Activated B cell treated with CpG ODN at 0.5 μM for 24 hours (primary cell): ENCODE measurements at regions not wholly inside any gene's neighbourhood (a gene's known extent, or its start where the extent isn't known, plus 50 kb on each side); places are given as distances from the start of the nearest gene placed in this dataset.
"Not testable (repeated sequence)": the region's sequence is repeated elsewhere in the genome, so short reads cannot be mapped to it uniquely, and the experiment has no call there.

Experiments used
- ATAC-seq: fragments of 200-7000 bp; cut with Tn5 transposase; one replicate; pipeline ENCODE4 v1.10.0; 2021; ENCODE audit warnings: low read depth, mild to moderate bottlenecking, moderate library complexity
- CTCF ChIA-PET: fragments of 350-600 bp; sonication (Branson Sonifier 250); formaldehyde crosslinking; loops from one replicate; lab custom pipeline; 2021; ENCODE audit warnings: antibody characterized with exemption; lab: Charles Lee
- POLR2A ChIA-PET: fragments of 350-600 bp; sonication (Branson Sonifier 250); formaldehyde crosslinking; loops from one replicate; lab custom pipeline; 2021; ENCODE audit warnings: antibody characterized with exemption; lab: Charles Lee
- DNase-seq: peaks from one replicate; pipeline ENCODE4 v3.0.0; 2022
- H3K27ac Mint-ChIP-seq: one replicate; pipeline ENCODE4 v1.8.0; 2020; ENCODE audit warnings: mixed read lengths
- H3K27me3 Mint-ChIP-seq: one replicate; pipeline ENCODE4 v1.8.0; 2021; ENCODE audit warnings: mixed read lengths
- H3K36me3 Mint-ChIP-seq: one replicate; pipeline ENCODE4 v1.8.0; 2021; ENCODE audit warnings: low read depth, mixed read lengths
- H3K4me1 Mint-ChIP-seq: one replicate; pipeline ENCODE4 v1.8.0; 2021; ENCODE audit warnings: mixed read lengths
- H3K4me3 Mint-ChIP-seq: one replicate; pipeline ENCODE4 v1.8.0; 2020; ENCODE audit warnings: mild to moderate bottlenecking, mixed read lengths
- H3K9me3 Mint-ChIP-seq: one replicate; pipeline ENCODE4 v1.8.0; 2020; ENCODE audit warnings: mixed read lengths
- CTCF ChIP-seq: fragments of 200-600 bp; IDR thresholded peaks from one replicate; pipeline ENCODE4 v1.8.0; 2022; ENCODE audit warnings: antibody characterized with exemption, mild to moderate bottlenecking
- intact Hi-C: fragments of 100-400 bp; cut with micrococcal nuclease; formaldehyde crosslinking; loops from one replicate; pipeline ENCODE4 v1.15.1; 2024

DNA sequence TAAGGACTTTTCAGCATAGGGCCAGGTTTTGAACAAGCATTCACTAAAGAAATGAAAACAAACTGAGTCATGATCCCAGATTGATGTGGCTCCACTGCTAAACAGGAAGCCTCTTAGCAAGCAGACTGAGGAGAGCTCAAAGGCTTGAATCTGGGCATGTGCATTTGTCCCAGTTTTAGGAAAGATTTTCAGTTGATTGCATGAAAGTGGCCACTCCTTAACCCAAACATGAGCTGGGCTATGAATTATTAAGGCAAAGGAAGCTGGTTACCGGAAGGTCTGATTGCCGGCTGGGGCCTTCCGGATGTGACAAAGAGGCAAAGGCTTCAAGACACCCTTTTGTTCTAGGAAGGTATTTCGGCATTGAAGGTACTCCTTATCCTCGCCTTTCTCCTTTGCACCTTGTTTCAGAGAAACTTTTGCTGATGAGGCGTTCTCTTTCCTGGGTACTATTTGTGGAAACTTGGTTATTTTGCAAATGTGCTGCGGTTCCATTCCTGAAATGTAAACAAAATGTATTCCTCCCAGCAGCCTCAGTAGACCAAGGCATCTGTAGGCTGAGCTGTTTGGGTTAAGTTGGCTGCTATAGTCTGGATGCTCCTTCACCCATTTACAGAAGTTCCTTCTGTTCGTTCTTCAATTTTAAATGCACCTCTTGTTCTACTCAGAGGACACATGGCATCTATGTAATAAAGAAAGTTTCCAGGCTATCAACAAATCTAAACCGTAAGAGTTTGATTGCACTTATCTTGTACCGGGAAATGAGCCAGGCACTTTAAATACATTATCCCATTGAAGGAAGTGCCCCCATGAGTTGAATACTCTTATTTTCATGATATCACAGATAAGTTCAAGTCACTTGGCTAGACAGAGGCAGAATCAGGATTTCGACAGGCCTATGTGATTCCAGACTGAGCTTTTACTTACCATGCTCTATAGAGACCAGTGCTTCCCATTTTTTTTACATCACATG lies 115.6 kb upstream of the METAP2 start:
- H3K4me3 Mint-ChIP-seq: no peak overlapping the region
- intact Hi-C loops: no loop called here
- no peaks in the 10 kb centered on the region for H3K27me3 Mint-ChIP-seq
- CTCF ChIA-PET: no interaction called here
- POLR2A ChIA-PET: no interaction called here
- peaks cover 12% of the 10 kb centered on the region for H3K4me1 Mint-ChIP-seq
- ATAC-seq (no peak), DNase-seq (no peak)
- no peaks in the 10 kb centered on the region for H3K36me3 Mint-ChIP-seq
- no peaks in the 10 kb centered on the region for H3K9me3 Mint-ChIP-seq
- no peak overlapping the region for H3K27ac Mint-ChIP-seq
- no peak for TF ChIP-seq CTCF

- POLR2A ChIA-PET: interaction anchor here (0.6 kb wide), 1 partner anchor 1094 kb away, joined by 3 read pairs; no protein-coding TSS in a partner anchor
- H3K4me1 Mint-ChIP-seq: peaks cover 12% of the 10 kb centered on the region
- TF ChIP-seq CTCF: no peak
- no peak overlapping the region for H3K4me3 Mint-ChIP-seq
- no peak for DNase-seq
- no peak for ATAC-seq
- H3K36me3 Mint-ChIP-seq: no peaks in the 10 kb centered on the region
- H3K9me3 Mint-ChIP-seq: no peaks in the 10 kb centered on the region
- CTCF ChIA-PET: no interaction called here
- peaks cover under 1% of the 10 kb centered on the region for H3K27me3 Mint-ChIP-seq
- H3K27ac Mint-ChIP-seq: no peak overlapping the region
- intact Hi-C loops: no loop called here
These were observed 108.0 kb upstream of the METAP2 start for GRCh38 chr12:95365912-95366311.

GRCh38 chr12:95368931-95369330 lies 105.0 kb upstream of the METAP2 start:
- ATAC-seq (no peak), DNase-seq (no peak)
- Mint-ChIP-seq H3K4me3 (no peak overlapping the region), H3K9me3 (no peaks in the 10 kb centered on the region), H3K27me3 (peaks cover 3% of the 10 kb centered on the region), H3K36me3 (no peaks in the 10 kb centered on the region), H3K4me1 (no peaks in the 10 kb centered on the region), H3K27ac (no peak overlapping the region)
- POLR2A ChIA-PET: no interaction called here
- CTCF ChIA-PET: no interaction called here
- no peak for TF ChIP-seq CTCF
- intact Hi-C loops: no loop called here

GRCh38 chr12:95371571-95371970 lies 102.4 kb upstream of the METAP2 start:
- TF ChIP-seq CTCF: no peak
- ATAC-seq (no peak), DNase-seq (no peak)
- no peak overlapping the region for H3K4me3 Mint-ChIP-seq
- no peaks in the 10 kb centered on the region for H3K4me1 Mint-ChIP-seq
- intact Hi-C loops: no loop called here
- H3K36me3 Mint-ChIP-seq: no peaks in the 10 kb centered on the region
- H3K27ac Mint-ChIP-seq: no peak overlapping the region
- peaks cover 3% of the 10 kb centered on the region for H3K27me3 Mint-ChIP-seq
- no peaks in the 10 kb centered on the region for H3K9me3 Mint-ChIP-seq
- POLR2A ChIA-PET: no interaction called here
- CTCF ChIA-PET: no interaction called here

- H3K4me1 Mint-ChIP-seq, H3K9me3 Mint-ChIP-seq, CTCF ChIA-PET, DNase-seq, H3K36me3 Mint-ChIP-seq, POLR2A ChIA-PET, H3K4me3 Mint-ChIP-seq, H3K27ac Mint-ChIP-seq, ATAC-seq, H3K27me3 Mint-ChIP-seq, intact Hi-C loops: not testable (repeated sequence)
These were observed 94.5 kb upstream of the METAP2 start for GRCh38 chr12:95379481-95379880.

- H3K9me3 Mint-ChIP-seq, intact Hi-C loops, CTCF ChIA-PET, H3K27ac Mint-ChIP-seq, H3K36me3 Mint-ChIP-seq, DNase-seq, H3K27me3 Mint-ChIP-seq, POLR2A ChIA-PET, ATAC-seq, H3K4me1 Mint-ChIP-seq, H3K4me3 Mint-ChIP-seq: not testable (repeated sequence)
These were observed 93.6 kb upstream of the METAP2 start for GRCh38 chr12:95380334-95380733.
